Activated CD8-positive, alpha-beta T cell treated with anti-CD3 and anti-CD28 coated beads for 36 hours (primary cell): ENCODE measurements at regions not wholly inside any gene's neighbourhood (a gene's known extent, or its start where the extent isn't known, plus 50 kb on each side); places are given as distances from the start of the nearest gene placed in this dataset.
"Not testable (repeated sequence)": the region's sequence is repeated elsewhere in the genome, so short reads cannot be mapped to it uniquely, and the experiment has no call there.

Experiments
- ATAC-seq: fragments of 200-7000 bp; cut with Tn5 transposase; one replicate; pipeline ENCODE4 v1.10.0; 2021; ENCODE audit warnings: mild to moderate bottlenecking, moderate library complexity
- CTCF ChIA-PET: fragments of 350-600 bp; sonication (Branson Sonifier 250); formaldehyde crosslinking; loops from one replicate; lab custom pipeline; 2021; ENCODE audit warnings: antibody characterized with exemption; lab: Charles Lee
- POLR2A ChIA-PET: fragments of 350-600 bp; sonication (Branson Sonifier 250); formaldehyde crosslinking; loops from one replicate; lab custom pipeline; 2021; ENCODE audit warnings: antibody characterized with exemption; lab: Charles Lee
- DNase-seq: peaks from one replicate; pipeline ENCODE4 v3.0.0-alpha.2; 2020
- H3K27ac Mint-ChIP-seq: one replicate; pipeline ENCODE4 v1.8.0; 2021; ENCODE audit warnings: mild to moderate bottlenecking, mixed read lengths
- H3K27me3 Mint-ChIP-seq: one replicate; pipeline ENCODE4 v1.8.0; 2021; ENCODE audit warnings: mixed read lengths
- H3K36me3 Mint-ChIP-seq: one replicate; pipeline ENCODE4 v1.8.0; 2021; ENCODE audit warnings: low read depth, mixed read lengths
- H3K4me1 Mint-ChIP-seq: one replicate; pipeline ENCODE4 v1.8.0; 2021; ENCODE audit warnings: low read depth, mixed read lengths
- H3K4me3 Mint-ChIP-seq: one replicate; pipeline ENCODE4 v1.8.0; 2021; ENCODE audit warnings: mild to moderate bottlenecking, moderate library complexity, mixed read lengths
- H3K9me3 Mint-ChIP-seq: one replicate; pipeline ENCODE4 v1.8.0; 2021; ENCODE audit warnings: mixed read lengths
- intact Hi-C: fragments of 100-400 bp; cut with micrococcal nuclease; formaldehyde crosslinking; loops from one replicate; pipeline ENCODE4 v1.10.0; 2022
- TF ChIP-seq, protein P1 (sequence below): fragments of 200-600 bp; IDR thresholded peaks from one replicate; pipeline ENCODE4 v1.8.0; 2022; ENCODE audit warnings: antibody characterized with exemption, mild to moderate bottlenecking

DNA sequence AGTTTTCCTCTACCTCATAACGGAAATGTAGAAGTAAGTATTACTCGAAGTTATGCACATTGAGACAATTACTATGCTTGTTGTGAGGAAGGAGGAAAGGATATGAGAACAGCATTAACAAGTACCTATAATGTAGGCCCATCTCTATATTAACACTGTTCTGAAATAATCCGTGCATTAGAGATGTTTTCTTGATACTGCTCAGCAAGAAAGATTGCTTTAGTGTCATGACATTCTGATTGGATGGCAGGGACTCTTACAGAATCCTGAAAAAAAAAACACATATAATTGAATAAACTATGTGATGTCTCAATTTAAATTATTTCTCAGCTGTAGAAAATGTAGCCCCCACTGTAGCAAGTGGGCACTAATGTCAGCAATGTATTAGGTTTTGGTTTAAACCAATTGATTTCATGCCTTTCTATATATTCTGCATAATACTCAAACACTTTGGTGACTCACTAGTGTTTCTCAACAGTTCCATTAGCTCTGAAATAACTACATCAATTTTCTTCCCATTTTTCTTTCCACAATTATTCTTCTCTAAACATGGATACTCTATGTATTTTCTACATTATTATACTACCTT is 598.3 kb upstream of the BCHE start:
- H3K4me3 Mint-ChIP-seq = no peak overlapping the region
- H3K9me3 Mint-ChIP-seq = no peaks in the 10 kb centered on the region
- no peak for DNase-seq
- ChIA-PET POLR2A (no interaction called here), CTCF (no interaction called here)
- TF ChIP-seq, protein P1, sequence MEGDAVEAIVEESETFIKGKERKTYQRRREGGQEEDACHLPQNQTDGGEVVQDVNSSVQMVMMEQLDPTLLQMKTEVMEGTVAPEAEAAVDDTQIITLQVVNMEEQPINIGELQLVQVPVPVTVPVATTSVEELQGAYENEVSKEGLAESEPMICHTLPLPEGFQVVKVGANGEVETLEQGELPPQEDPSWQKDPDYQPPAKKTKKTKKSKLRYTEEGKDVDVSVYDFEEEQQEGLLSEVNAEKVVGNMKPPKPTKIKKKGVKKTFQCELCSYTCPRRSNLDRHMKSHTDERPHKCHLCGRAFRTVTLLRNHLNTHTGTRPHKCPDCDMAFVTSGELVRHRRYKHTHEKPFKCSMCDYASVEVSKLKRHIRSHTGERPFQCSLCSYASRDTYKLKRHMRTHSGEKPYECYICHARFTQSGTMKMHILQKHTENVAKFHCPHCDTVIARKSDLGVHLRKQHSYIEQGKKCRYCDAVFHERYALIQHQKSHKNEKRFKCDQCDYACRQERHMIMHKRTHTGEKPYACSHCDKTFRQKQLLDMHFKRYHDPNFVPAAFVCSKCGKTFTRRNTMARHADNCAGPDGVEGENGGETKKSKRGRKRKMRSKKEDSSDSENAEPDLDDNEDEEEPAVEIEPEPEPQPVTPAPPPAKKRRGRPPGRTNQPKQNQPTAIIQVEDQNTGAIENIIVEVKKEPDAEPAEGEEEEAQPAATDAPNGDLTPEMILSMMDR = no peak
- no peak overlapping the region for H3K27ac Mint-ChIP-seq
- intact Hi-C loops = no loop called here
- ATAC-seq = no peak
- H3K4me1 Mint-ChIP-seq = no peaks in the 10 kb centered on the region
- no peaks in the 10 kb centered on the region for H3K27me3 Mint-ChIP-seq
- H3K36me3 Mint-ChIP-seq = no peaks in the 10 kb centered on the region

DNA sequence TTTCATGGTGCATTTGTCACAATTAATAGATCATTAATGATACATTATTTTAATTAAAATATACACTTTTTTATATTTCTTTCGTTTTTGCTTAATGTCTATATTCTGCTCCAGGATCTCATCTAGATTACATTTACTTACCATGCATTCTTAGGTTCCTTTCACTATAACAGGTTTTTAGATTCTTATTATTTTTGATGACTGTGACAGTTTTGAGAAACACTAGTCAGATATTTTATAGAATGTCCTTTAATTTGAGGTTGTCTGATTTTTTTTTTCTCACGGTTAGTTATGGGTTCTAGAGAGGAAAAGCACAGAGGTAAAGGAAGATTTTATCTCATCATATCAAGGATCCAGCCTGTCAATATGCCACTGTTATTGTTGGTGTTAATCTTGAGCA is 595.8 kb upstream of the BCHE start:
- Mint-ChIP-seq H3K9me3 (peaks cover 3% of the 10 kb centered on the region), H3K36me3 (no peaks in the 10 kb centered on the region), H3K4me1 (no peaks in the 10 kb centered on the region), H3K27me3 (no peaks in the 10 kb centered on the region), H3K27ac (no peak overlapping the region), H3K4me3 (no peak overlapping the region)
- TF ChIP-seq, protein P1 = no peak
- ATAC-seq (no peak), DNase-seq (no peak)
- POLR2A ChIA-PET = no interaction called here
- intact Hi-C loops = no loop called here
- CTCF ChIA-PET = no interaction called here

DNA sequence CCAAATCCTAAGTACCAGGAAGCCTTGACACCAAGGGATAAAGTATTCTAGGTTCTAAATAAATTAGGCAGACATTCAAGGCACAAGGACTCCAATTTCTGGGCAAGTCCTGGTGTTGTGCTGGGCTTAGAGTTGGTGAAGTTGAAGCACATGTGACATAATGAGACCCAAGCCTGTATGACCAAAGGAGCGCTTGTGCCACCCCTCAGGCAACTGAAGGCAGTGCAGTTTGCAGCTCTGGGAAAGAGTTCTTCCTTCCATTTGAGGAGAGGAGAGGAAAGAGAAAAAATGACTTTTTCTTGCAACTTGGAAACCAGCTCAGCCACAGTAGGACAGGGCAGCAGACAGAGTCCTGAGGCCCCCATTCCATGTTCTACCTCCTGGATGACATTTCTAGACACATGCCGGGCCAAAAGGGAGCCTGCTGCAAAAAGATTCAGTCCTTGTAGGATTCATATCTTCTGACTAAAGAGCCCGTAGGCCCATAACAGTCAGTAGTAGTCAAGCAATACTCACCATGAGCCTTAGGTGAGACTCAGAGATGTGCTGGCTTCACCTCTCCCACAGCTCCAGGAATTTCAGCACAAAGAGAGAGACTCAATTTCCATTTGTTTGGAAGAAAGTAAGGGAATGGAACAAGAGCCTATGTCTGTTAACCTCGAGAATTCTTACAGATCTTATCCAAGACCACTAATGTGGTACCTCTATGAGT is 588.8 kb upstream of the BCHE start:
- TF ChIP-seq, protein P1 = no peak
- no peaks in the 10 kb centered on the region for H3K36me3 Mint-ChIP-seq
- POLR2A ChIA-PET = no interaction called here
- no peak overlapping the region for H3K27ac Mint-ChIP-seq
- no peak for DNase-seq
- H3K27me3 Mint-ChIP-seq = no peaks in the 10 kb centered on the region
- CTCF ChIA-PET = no interaction called here
- no peaks in the 10 kb centered on the region for H3K4me1 Mint-ChIP-seq
- intact Hi-C loops = no loop called here
- H3K9me3 Mint-ChIP-seq = peaks cover 14% of the 10 kb centered on the region
- no peak overlapping the region for H3K4me3 Mint-ChIP-seq
- no peak for ATAC-seq

DNA sequence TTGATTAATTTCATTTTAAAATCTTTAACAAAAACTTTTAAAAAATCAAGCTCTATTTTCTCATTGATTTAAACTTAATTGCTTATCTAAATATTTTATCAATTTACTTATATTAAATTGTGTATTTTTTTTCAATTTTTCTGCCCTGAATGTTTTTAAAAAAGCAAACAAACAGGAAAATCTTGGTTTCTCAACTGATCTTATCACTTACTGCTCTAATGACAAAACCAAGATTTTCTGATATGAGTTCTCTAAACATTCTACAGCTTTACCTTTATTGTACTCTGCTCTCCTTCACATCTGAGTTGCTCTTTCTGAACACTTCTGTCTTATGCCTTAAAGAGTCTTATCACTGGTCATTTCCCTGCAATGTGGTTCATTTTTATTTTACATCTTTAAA is 587.8 kb upstream of the BCHE start:
- no peak overlapping the region for H3K4me3 Mint-ChIP-seq
- no peak for DNase-seq
- H3K27ac Mint-ChIP-seq = no peak overlapping the region
- no peaks in the 10 kb centered on the region for H3K27me3 Mint-ChIP-seq
- CTCF ChIA-PET = no interaction called here
- no peak for ATAC-seq
- no peaks in the 10 kb centered on the region for H3K36me3 Mint-ChIP-seq
- POLR2A ChIA-PET = no interaction called here
- intact Hi-C loops = no loop called here
- H3K9me3 Mint-ChIP-seq = peaks cover 15% of the 10 kb centered on the region
- TF ChIP-seq, protein P1 = no peak
- no peaks in the 10 kb centered on the region for H3K4me1 Mint-ChIP-seq

DNA sequence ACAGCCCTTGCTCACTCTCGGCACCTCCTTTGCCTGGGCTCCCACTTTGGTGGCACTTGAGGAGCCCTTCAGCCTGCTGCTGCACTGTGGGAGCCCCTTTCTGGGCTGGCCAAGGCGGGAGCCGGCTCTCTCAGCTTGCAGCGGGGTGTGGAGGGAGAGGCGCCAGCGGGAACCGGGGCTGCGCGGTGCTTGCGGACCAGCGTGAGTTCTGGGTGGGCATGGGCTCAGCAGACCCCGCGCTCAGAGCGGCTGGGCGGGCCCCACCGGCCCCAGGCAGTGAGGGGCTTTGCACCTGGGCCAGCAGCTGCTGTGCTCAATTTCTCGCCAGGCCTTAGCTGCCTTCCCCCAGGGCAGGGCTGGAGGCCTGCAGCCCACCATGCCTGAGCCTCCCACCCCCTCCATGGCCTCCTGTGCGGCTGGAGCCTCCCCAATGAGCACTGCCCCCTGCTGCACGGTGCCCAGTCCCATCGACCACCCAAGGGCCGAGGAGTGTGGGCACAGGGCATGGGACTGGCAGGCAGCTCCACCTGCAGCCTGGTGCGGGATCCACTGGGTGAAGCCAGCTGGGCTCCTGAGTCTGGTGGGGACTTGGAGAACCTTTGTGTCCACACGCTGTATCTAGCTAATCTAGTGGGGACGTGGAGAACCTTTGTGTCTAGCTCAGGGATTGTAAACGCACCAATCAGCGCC is 586.7 kb upstream of the BCHE start:
- H3K4me1 Mint-ChIP-seq, CTCF ChIA-PET, H3K36me3 Mint-ChIP-seq, DNase-seq, H3K27me3 Mint-ChIP-seq, H3K27ac Mint-ChIP-seq, POLR2A ChIA-PET, ATAC-seq, H3K4me3 Mint-ChIP-seq, intact Hi-C loops: not testable (repeated sequence)
- H3K9me3 Mint-ChIP-seq = peaks cover 15% of the 10 kb centered on the region
